BLaER1 (cell line): ENCODE measurements at regions not wholly inside any gene's neighbourhood (a gene's known extent, or its start where the extent isn't known, plus 50 kb on each side); places are given as distances from the start of the nearest gene placed in this dataset.

Experiments used
- H3K27ac ChIP-seq: shearing (Covaris generic); formaldehyde crosslinking; 2 replicates; pipeline ENCODE4 v1.8.1; 2022
- H3K27me3 ChIP-seq: shearing (Covaris generic); formaldehyde crosslinking; 2 replicates; pipeline ENCODE4 v1.8.1; 2022
- H3K36me3 ChIP-seq: shearing (Covaris generic); formaldehyde crosslinking; 2 replicates; pipeline ENCODE4 v1.8.1; 2022
- H3K4me1 ChIP-seq: shearing (Covaris generic); formaldehyde crosslinking; 2 replicates; pipeline ENCODE4 v1.8.1; 2022
- H3K4me2 ChIP-seq: shearing (Covaris generic); formaldehyde crosslinking; 2 replicates; pipeline ENCODE4 v1.8.1; 2022
- H3K4me3 ChIP-seq: shearing (Covaris generic); formaldehyde crosslinking; 2 replicates; pipeline ENCODE4 v1.8.1; 2022
- H3K9ac ChIP-seq: shearing (Covaris generic); formaldehyde crosslinking; 2 replicates; pipeline ENCODE4 v1.8.1; 2022
- H3K9me3 ChIP-seq: shearing (Covaris generic); formaldehyde crosslinking; 2 replicates; pipeline ENCODE4 v1.8.1; 2022
- H4K20me1 ChIP-seq: shearing (Covaris generic); formaldehyde crosslinking; 2 replicates; pipeline ENCODE4 v1.8.1; 2022
- Cebpa-rat ChIP-seq: shearing (Covaris generic); IDR thresholded peaks from 2 replicates; pipeline ENCODE4 v1.8.1; 2022

DNA sequence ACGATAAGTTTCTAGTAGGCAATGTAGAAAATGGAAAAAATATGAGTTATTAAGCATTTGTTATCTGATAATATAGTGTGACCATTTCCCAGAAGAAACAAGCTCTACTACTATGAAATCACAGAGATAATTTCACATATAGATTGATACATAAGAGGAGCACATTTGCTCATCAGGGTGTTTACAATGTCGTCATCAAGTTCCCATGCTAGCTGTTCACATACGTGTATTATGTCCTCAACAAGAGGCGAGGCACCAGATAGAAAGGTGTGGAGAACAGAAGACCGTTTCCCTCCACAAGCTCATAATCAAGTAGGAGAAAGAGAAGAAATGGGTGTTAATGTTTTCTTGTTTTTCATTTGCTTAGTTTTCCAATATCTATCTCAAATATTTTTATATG is 326.1 kb upstream of the ARID1B start:
- H3K27ac ChIP-seq = no peak overlapping the region
- peaks cover 8% of the 10 kb centered on the region for H3K4me1 ChIP-seq
- no peaks in the 10 kb centered on the region for H3K9me3 ChIP-seq
- H4K20me1 ChIP-seq = no peaks in the 10 kb centered on the region
- no peak overlapping the region for H3K4me3 ChIP-seq
- no peaks in the 10 kb centered on the region for H3K36me3 ChIP-seq
- no peak overlapping the region for H3K9ac ChIP-seq
- no peaks in the 10 kb centered on the region for H3K27me3 ChIP-seq
- no peak overlapping the region for H3K4me2 ChIP-seq
- TF ChIP-seq Cebpa-rat = no peak

GRCh38 chr6:156450421-156450820 is 326.8 kb upstream of the ARID1B start:
- Histone ChIP-seq H3K9me3 (no peaks in the 10 kb centered on the region), H3K4me3 (no peak overlapping the region), H3K27ac (no peak overlapping the region), H3K4me1 (peaks cover 8% of the 10 kb centered on the region), H3K9ac (no peak overlapping the region), H3K4me2 (no peak overlapping the region), H4K20me1 (no peaks in the 10 kb centered on the region), H3K36me3 (no peaks in the 10 kb centered on the region), H3K27me3 (no peaks in the 10 kb centered on the region)
- no peak for TF ChIP-seq Cebpa-rat

DNA sequence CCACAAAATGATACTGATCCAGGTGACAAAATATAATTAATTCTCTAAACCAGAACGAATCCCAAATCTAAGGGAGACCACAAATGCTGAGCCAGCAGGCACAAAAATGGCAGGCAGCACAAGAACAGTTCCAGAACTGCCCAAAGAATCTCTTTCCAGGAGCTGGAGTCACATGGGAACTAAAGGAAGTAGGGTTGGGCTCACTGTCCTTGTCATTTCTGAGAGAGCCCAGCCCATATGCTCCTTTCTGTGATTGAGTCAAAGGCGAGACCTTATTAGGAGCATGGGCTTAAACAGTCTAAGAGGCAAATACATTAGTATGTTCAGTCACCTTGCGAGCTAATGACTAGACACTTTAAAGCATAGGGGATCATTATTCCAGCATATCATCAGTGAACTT is 327.6 kb upstream of the ARID1B start:
- Histone ChIP-seq H4K20me1 (no peaks in the 10 kb centered on the region), H3K4me3 (no peak overlapping the region), H3K9ac (no peak overlapping the region), H3K4me1 (peaks cover 5% of the 10 kb centered on the region), H3K27me3 (no peaks in the 10 kb centered on the region), H3K4me2 (no peak overlapping the region), H3K27ac (no peak overlapping the region), H3K36me3 (no peaks in the 10 kb centered on the region), H3K9me3 (no peaks in the 10 kb centered on the region)
- no peak for TF ChIP-seq Cebpa-rat

GRCh38 chr6:156449128-156449527 is 328.1 kb upstream of the ARID1B start:
- no peak overlapping the region for H3K4me3 ChIP-seq
- H3K9ac ChIP-seq = no peak overlapping the region
- H3K4me1 ChIP-seq = peaks cover under 1% of the 10 kb centered on the region; the same call in 1 of the 2 replicates
- no peak for TF ChIP-seq Cebpa-rat
- H3K27me3 ChIP-seq = no peaks in the 10 kb centered on the region
- H3K9me3 ChIP-seq = no peaks in the 10 kb centered on the region
- no peak overlapping the region for H3K27ac ChIP-seq
- H3K36me3 ChIP-seq = no peaks in the 10 kb centered on the region
- H4K20me1 ChIP-seq = no peaks in the 10 kb centered on the region
- H3K4me2 ChIP-seq = no peak overlapping the region

GRCh38 chr6:156448579-156448978 is 328.6 kb upstream of the ARID1B start:
- no peak for TF ChIP-seq Cebpa-rat
- Histone ChIP-seq H3K4me3 (no peak overlapping the region), H3K27ac (no peak overlapping the region), H3K9me3 (no peaks in the 10 kb centered on the region), H3K4me1 (no peaks in the 10 kb centered on the region), H3K36me3 (no peaks in the 10 kb centered on the region), H3K4me2 (no peak overlapping the region), H3K9ac (no peak overlapping the region), H3K27me3 (no peaks in the 10 kb centered on the region), H4K20me1 (no peaks in the 10 kb centered on the region)

GRCh38 chr6:156440688-156441087 is 336.5 kb upstream of the ARID1B start:
- no peak overlapping the region for H3K27ac ChIP-seq
- H3K9ac ChIP-seq = no peak overlapping the region
- H3K4me1 ChIP-seq = peaks cover 21% of the 10 kb centered on the region
- no peak overlapping the region for H3K4me3 ChIP-seq
- no peaks in the 10 kb centered on the region for H4K20me1 ChIP-seq
- H3K36me3 ChIP-seq = 0 out of 2 replicates have a peak, but pooled peaks cover 4% of the 10 kb centered on the region
- 0 out of 2 replicates have a peak overlapping the region, but pooled peaks have one; percentile 2 for H3K4me2 ChIP-seq
- H3K9me3 ChIP-seq = peaks cover 9% of the 10 kb centered on the region
- TF ChIP-seq Cebpa-rat = no peak
- H3K27me3 ChIP-seq = no peaks in the 10 kb centered on the region

- Histone ChIP-seq H3K4me1 (peaks cover 21% of the 10 kb centered on the region), H3K27ac (no peak overlapping the region), H4K20me1 (no peaks in the 10 kb centered on the region), H3K36me3 (0 out of 2 replicates have a peak, but pooled peaks cover 4% of the 10 kb centered on the region), H3K9ac (no peak overlapping the region), H3K27me3 (no peaks in the 10 kb centered on the region), H3K4me2 (peak overlapping the region; percentile 44), H3K9me3 (peaks cover 9% of the 10 kb centered on the region), H3K4me3 (no peak overlapping the region)
- TF ChIP-seq Cebpa-rat = no peak
These were observed 338.7 kb upstream of the ARID1B start for GRCh38 chr6:156438350-156438923.

DNA sequence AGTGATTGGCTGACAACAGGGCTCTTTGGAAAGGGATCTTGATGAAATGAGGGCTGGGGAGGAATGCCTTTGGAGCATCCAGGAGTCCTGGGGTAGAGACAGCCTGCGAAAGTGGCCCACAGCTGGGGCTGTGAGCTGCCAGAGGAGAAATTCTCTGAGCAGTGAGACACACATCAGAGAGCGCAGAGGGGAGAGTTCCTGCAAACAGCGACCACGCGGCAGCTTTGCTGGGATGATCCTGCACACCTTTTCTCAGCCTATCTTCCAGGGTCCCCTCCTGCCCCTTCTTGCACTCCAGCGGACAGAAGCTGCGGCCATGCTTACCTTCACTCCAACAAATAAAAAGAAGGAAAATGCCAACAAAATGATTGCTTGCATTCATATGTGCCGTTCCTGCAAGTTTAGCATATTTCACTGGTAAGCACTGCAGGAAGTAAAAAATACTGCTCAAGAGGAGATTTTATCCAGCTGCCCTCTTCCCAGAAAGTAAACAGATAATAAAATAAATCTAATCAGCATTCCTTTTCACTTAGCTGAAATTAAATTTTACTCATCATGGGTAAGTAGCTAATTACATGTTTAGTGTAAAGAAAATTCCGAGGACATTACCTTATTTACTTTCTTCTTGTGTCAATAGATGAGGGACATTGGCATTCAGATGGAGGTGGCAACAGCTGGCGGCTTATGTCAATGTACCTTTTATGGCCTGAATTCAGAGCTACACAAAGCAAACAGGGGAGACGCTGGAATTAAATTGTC is 339.9 kb upstream of the ARID1B start:
- H3K36me3 ChIP-seq = 0 out of 2 replicates have a peak, but pooled peaks cover 4% of the 10 kb centered on the region
- TF ChIP-seq Cebpa-rat = no peak
- H3K27ac ChIP-seq = no peak overlapping the region
- no peaks in the 10 kb centered on the region for H3K27me3 ChIP-seq
- no peaks in the 10 kb centered on the region for H4K20me1 ChIP-seq
- no peak overlapping the region for H3K4me3 ChIP-seq
- H3K4me1 ChIP-seq = peaks cover 21% of the 10 kb centered on the region
- no peak overlapping the region for H3K9ac ChIP-seq
- no peak overlapping the region for H3K4me2 ChIP-seq
- peaks cover 9% of the 10 kb centered on the region for H3K9me3 ChIP-seq

- H3K4me2 ChIP-seq = no peak overlapping the region
- no peaks in the 10 kb centered on the region for H3K36me3 ChIP-seq
- H4K20me1 ChIP-seq = no peaks in the 10 kb centered on the region
- H3K9ac ChIP-seq = no peak overlapping the region
- TF ChIP-seq Cebpa-rat = no peak
- no peak overlapping the region for H3K27ac ChIP-seq
- peaks cover 20% of the 10 kb centered on the region for H3K4me1 ChIP-seq
- H3K9me3 ChIP-seq = 0 out of 2 replicates have a peak, but pooled peaks cover 6% of the 10 kb centered on the region
- no peaks in the 10 kb centered on the region for H3K27me3 ChIP-seq
- no peak overlapping the region for H3K4me3 ChIP-seq
These were observed 342.4 kb upstream of the ARID1B start for GRCh38 chr6:156434795-156435190.

GRCh38 chr6:156434049-156434794 is 343.0 kb upstream of the ARID1B start:
- no peaks in the 10 kb centered on the region for H3K36me3 ChIP-seq
- no peak overlapping the region for H3K9ac ChIP-seq
- H4K20me1 ChIP-seq = no peaks in the 10 kb centered on the region
- no peak overlapping the region for H3K4me2 ChIP-seq
- H3K4me3 ChIP-seq = no peak overlapping the region
- no peaks in the 10 kb centered on the region for H3K27me3 ChIP-seq
- peaks cover 20% of the 10 kb centered on the region for H3K4me1 ChIP-seq
- H3K9me3 ChIP-seq = 0 out of 2 replicates have a peak, but pooled peaks cover 6% of the 10 kb centered on the region
- no peak for TF ChIP-seq Cebpa-rat
- H3K27ac ChIP-seq = no peak overlapping the region
